IPS-NIHi7 (cell line): ENCODE measurements at regions not wholly inside any gene's neighbourhood (a gene's known extent, or its start where the extent isn't known, plus 50 kb on each side); places are given as distances from the start of the nearest gene placed in this dataset.

Experiments
- DNase-seq: peaks from one replicate; pipeline ENCODE4 v3.0.0; 2012; ENCODE audit warnings: mixed read lengths; ENCODE audit errors: extremely low spot score

- no peak for DNase-seq
Measured at GRCh38 chr6:163994566-163994965, 580.0 kb downstream of the QKI start.

GRCh38 chr6:163992701-163993100, 578.2 kb downstream of the QKI start:
- no peak for DNase-seq

GRCh38 chr6:163992056-163992455, 577.5 kb downstream of the QKI start:
- no peak for DNase-seq

- no peak for DNase-seq
Measured at GRCh38 chr6:163991321-163991720, 576.8 kb downstream of the QKI start.

- no peak for DNase-seq
Measured at GRCh38 chr6:163986313-163986712, 571.8 kb downstream of the QKI start.

GRCh38 chr6:163985710-163986109, 571.2 kb downstream of the QKI start:
- no peak for DNase-seq

GRCh38 chr6:163985040-163985439, 570.5 kb downstream of the QKI start:
- DNase-seq: no peak

GRCh38 chr6:163984124-163984936, 569.8 kb downstream of the QKI start:
- DNase-seq: no peak

- DNase-seq: no peak
Measured at GRCh38 chr6:163983679-163984078, 569.2 kb downstream of the QKI start.

GRCh38 chr6:163974322-163974721, 559.8 kb downstream of the QKI start:
- DNase-seq: no peak

GRCh38 chr6:163971841-163972838, 557.6 kb downstream of the QKI start:
- no peak for DNase-seq

GRCh38 chr6:163970846-163971564, 556.5 kb downstream of the QKI start:
- DNase-seq: no peak

GRCh38 chr6:163965426-163966348, 551.2 kb downstream of the QKI start:
- DNase-seq: no peak

- no peak for DNase-seq
Measured at GRCh38 chr6:163964789-163965188, 550.3 kb downstream of the QKI start.

- DNase-seq: no peak
Measured at GRCh38 chr6:163963205-163964120, 548.9 kb downstream of the QKI start.

- no peak for DNase-seq
Measured at GRCh38 chr6:163962627-163963117, 548.2 kb downstream of the QKI start.

GRCh38 chr6:163960128-163960527, 545.6 kb downstream of the QKI start:
- DNase-seq: no peak

GRCh38 chr6:163958646-163959045, 544.1 kb downstream of the QKI start:
- DNase-seq: peak; percentile 59

- peak; percentile 84 for DNase-seq
Measured at GRCh38 chr6:163956571-163957407, 542.3 kb downstream of the QKI start.
